Calu3 (cell line): ENCODE measurements at regions not wholly inside any gene's neighbourhood (a gene's known extent, or its start where the extent isn't known, plus 50 kb on each side); places are given as distances from the start of the nearest gene placed in this dataset.
"Not testable (repeated sequence)": the region's sequence is repeated elsewhere in the genome, so short reads cannot be mapped to it uniquely, and the experiment has no call there.

ENCODE experiments used
- BruUV-seq: library from RNA; stranded (reverse); fragments of 400-500 nt; replicated peaks from 2 replicates; lab custom pipeline; 2021; lab: Mats Ljungman, UMichigan
- CTCF ChIA-PET: fragments of 300-600 bp; sonication (Branson Sonifier 250); formaldehyde crosslinking; loops from one replicate; lab custom pipeline; 2022; ENCODE audit warnings: antibody characterized with exemption; lab: Charles Lee
- DNase-seq: peaks from one replicate; pipeline ENCODE4 v3.0.0; 2022
- H3K27ac Mint-ChIP-seq: one replicate; pipeline ENCODE4 v1.8.0; 2022; ENCODE audit warnings: mixed read lengths; ENCODE audit not compliant: unreplicated experiment
- H3K27me3 Mint-ChIP-seq: one replicate; pipeline ENCODE4 v1.8.0; 2022; ENCODE audit warnings: mixed read lengths; ENCODE audit not compliant: unreplicated experiment
- H3K36me3 Mint-ChIP-seq: one replicate; pipeline ENCODE4 v1.8.0; 2022; ENCODE audit warnings: mild to moderate bottlenecking, moderate library complexity, mixed read lengths; ENCODE audit not compliant: insufficient read depth, unreplicated experiment
- H3K4me1 Mint-ChIP-seq: one replicate; pipeline ENCODE4 v1.8.0; 2022; ENCODE audit warnings: mild to moderate bottlenecking, low read depth, mixed read lengths; ENCODE audit not compliant: unreplicated experiment
- H3K4me3 Mint-ChIP-seq: one replicate; pipeline ENCODE4 v1.8.0; 2022; ENCODE audit warnings: mild to moderate bottlenecking, low read depth, moderate library complexity, mixed read lengths; ENCODE audit not compliant: unreplicated experiment
- H3K9me3 Mint-ChIP-seq: one replicate; pipeline ENCODE4 v1.8.0; 2022; ENCODE audit warnings: low read depth, mixed read lengths; ENCODE audit not compliant: unreplicated experiment
- intact Hi-C: fragments of 100-400 bp; cut with micrococcal nuclease; formaldehyde crosslinking; loops from one replicate; pipeline ENCODE4 v1.10.0; 2022; ENCODE audit not compliant: unreplicated experiment
- TF ChIP-seq, protein P1 (sequence below): fragments of 200-600 bp; IDR thresholded peaks from one replicate; pipeline ENCODE4 v1.8.0; 2022; ENCODE audit warnings: antibody characterized with exemption; ENCODE audit not compliant: unreplicated experiment

DNA sequence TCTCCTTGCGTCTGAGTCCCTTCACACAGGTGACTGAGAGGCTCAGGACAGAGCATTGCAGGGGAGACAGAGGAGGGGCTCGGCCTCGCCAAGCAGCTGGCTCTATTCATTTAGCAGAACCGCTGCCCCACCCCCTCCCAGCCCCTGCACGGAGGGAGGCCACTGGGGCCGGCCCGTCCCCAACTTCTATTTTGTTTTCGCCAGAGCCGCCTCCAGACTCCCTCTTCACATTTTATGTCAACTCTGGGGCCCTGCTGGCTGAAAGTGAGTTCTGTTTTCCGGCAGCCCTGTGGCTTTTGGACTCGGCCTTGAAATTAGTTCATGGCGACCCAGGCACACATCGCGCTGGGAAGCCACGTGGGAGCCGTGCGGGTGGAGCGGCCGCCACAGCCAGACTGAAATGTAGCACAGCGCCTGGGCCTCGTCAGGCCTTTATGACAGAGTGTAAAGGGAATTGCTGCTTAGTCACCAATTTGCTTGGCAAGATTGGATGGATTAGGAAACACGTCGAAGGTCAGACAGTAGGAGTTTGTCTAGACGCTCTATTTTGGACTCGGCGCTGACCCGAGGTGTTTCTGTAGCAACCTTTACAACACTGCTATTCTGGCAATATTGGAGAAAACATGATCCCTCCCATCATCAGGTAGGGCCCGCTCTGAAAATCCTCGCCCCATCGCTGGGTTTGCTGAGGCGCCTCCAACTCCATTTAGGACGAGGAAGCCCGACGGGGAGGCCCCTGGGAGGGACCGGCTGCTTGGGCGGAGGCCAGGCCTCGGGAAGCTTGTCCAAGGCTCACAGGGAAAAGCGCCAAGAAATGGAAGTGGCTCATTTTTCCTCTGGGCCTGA is 90.7 kb upstream of the CTDP1 start:
- TF ChIP-seq, protein P1, sequence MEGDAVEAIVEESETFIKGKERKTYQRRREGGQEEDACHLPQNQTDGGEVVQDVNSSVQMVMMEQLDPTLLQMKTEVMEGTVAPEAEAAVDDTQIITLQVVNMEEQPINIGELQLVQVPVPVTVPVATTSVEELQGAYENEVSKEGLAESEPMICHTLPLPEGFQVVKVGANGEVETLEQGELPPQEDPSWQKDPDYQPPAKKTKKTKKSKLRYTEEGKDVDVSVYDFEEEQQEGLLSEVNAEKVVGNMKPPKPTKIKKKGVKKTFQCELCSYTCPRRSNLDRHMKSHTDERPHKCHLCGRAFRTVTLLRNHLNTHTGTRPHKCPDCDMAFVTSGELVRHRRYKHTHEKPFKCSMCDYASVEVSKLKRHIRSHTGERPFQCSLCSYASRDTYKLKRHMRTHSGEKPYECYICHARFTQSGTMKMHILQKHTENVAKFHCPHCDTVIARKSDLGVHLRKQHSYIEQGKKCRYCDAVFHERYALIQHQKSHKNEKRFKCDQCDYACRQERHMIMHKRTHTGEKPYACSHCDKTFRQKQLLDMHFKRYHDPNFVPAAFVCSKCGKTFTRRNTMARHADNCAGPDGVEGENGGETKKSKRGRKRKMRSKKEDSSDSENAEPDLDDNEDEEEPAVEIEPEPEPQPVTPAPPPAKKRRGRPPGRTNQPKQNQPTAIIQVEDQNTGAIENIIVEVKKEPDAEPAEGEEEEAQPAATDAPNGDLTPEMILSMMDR: no peak
- H3K27ac Mint-ChIP-seq: no peak overlapping the region
- no peaks in the 10 kb centered on the region for H3K4me1 Mint-ChIP-seq
- no TSS peak for BruUV-seq
- H3K9me3 Mint-ChIP-seq: peaks cover 3% of the 10 kb centered on the region
- intact Hi-C loops: no loop called here
- peaks cover 31% of the 10 kb centered on the region for H3K27me3 Mint-ChIP-seq
- no peak overlapping the region for H3K4me3 Mint-ChIP-seq
- DNase-seq: no peak
- H3K36me3 Mint-ChIP-seq: no peaks in the 10 kb centered on the region
- CTCF ChIA-PET: no interaction called here

DNA sequence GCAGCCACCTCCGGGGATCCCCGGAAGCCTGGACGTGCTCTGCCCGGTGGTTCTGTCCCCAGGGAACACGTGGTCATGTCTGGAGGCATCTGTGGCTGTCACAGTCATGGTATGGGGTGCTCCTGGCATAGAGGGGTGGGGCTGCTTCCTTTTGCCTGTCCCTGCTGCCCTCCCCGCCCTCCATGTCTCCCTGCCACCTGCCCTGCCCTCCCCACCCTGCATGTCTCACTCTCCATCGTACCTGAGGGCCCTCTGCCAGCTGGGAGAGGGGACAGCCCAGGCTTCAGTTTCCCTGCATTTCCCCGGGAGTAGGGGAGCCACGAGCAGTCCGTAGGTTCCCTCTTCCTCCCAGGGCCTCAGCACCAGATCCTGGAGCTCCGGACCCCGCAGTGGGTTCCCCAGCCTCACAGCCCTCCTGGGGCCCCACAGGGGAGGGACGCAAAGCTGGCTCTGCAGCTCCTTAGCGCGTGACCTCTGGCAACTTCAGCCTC is 90.0 kb upstream of the CTDP1 start:
- intact Hi-C loops: no loop called here
- Mint-ChIP-seq H3K9me3 (peaks cover 3% of the 10 kb centered on the region), H3K27ac (no peak overlapping the region), H3K27me3 (peaks cover 33% of the 10 kb centered on the region), H3K4me3 (no peak overlapping the region), H3K36me3 (no peaks in the 10 kb centered on the region), H3K4me1 (no peaks in the 10 kb centered on the region)
- DNase-seq: no peak
- no TSS peak for BruUV-seq
- CTCF ChIA-PET: no interaction called here
- TF ChIP-seq, protein P1: no peak

DNA sequence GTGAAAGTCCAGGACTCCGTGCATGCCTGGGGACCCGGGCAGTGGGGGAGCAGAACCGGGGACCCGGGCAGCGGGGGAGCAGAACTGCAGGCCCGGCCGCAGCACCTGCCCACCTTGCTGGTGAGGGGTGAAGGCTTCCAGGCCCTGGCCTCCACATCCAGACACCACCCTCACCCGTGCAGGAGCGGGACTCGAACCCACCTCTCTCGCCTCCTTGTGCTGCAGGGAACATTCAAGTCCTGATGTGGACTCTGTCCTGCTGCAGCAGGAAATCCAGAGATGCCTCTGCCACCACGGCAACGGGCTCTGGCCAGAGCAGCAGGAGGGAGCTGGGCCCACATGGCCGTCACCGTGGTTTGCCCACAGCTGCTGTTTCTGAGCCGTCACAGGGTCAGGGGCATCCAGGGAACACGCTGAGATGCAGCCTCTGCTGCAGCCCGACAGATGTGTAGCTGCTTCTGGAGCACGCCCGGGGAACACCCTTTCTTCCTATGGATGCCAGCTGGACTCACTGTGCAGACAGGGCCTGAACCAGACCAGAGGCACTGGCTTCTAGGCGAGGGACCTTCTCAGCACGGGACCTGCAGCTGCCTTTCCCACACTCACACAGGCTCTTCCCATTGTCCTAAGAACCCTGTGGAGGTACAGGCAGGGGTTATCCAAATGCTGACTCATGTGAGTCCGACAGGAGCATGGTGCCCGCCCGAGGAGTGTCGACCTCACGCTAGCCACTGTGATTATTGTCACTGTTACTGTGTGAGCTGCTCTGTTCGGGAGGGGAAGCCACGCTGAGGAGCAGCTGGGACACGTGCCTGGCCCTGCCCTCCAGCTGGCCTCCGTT is 89.2 kb upstream of the CTDP1 start:
- CTCF ChIA-PET: no interaction called here
- no peak overlapping the region for H3K4me3 Mint-ChIP-seq
- no TSS peak for BruUV-seq

DNA sequence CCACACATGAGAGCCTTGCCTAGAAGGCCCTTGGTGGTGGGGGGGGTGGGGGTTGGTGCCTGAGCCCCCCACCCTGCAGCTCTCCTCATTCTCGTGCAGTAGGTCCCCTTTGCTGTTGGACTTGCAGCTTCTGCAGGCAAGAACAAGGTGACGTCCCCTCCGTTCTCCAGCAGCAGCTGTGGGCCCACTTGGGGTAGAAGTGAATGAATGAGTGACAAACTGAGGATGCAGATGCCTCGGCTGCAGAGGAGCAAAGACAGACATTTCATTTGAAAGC is 88.6 kb upstream of the CTDP1 start:
- TF ChIP-seq, protein P1: no peak
- no peaks in the 10 kb centered on the region for H3K36me3 Mint-ChIP-seq
- no peak for DNase-seq
- peaks cover 3% of the 10 kb centered on the region for H3K9me3 Mint-ChIP-seq
- no peak overlapping the region for H3K4me3 Mint-ChIP-seq
- CTCF ChIA-PET: no interaction called here
- no peak overlapping the region for H3K27ac Mint-ChIP-seq
- no TSS peak for BruUV-seq
- no peaks in the 10 kb centered on the region for H3K4me1 Mint-ChIP-seq
- H3K27me3 Mint-ChIP-seq: peaks cover 46% of the 10 kb centered on the region
- intact Hi-C loops: no loop called here

More for the DNA sequence above, 89.2 kb upstream of the CTDP1 start:
- TF ChIP-seq, protein P1: no peak
- Mint-ChIP-seq H3K27ac (no peak overlapping the region), H3K36me3 (no peaks in the 10 kb centered on the region), H3K9me3 (peaks cover 3% of the 10 kb centered on the region), H3K4me1 (no peaks in the 10 kb centered on the region), H3K27me3 (peaks cover 40% of the 10 kb centered on the region)
- DNase-seq: no peak
- intact Hi-C loops: no loop called here

DNA sequence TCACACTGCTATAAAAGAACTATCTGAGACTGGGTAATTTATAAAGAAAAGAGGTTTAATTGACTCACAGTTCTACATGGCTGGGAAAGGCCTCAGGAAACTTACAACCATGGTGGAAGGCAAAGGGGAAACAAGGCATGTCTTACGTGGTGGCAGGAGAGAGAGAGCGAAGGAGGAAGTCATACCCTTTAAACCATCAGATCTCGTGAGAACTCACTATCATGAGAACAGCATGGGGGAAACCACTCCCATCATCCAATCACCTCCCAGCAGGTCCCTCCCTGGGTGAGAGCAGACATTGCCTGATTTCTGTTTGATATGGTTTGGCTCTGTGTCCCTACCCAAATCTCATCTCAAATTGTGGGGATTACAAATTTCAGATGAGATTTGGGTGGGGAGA is 86.9 kb upstream of the CTDP1 start:
- H3K4me1 Mint-ChIP-seq, DNase-seq, H3K4me3 Mint-ChIP-seq, H3K36me3 Mint-ChIP-seq, H3K27ac Mint-ChIP-seq, H3K9me3 Mint-ChIP-seq, intact Hi-C loops, BruUV-seq, CTCF ChIA-PET: not testable (repeated sequence)
- peaks cover 60% of the 10 kb centered on the region for H3K27me3 Mint-ChIP-seq
